ENCODE measurements at regions not wholly inside any gene's neighbourhood (a gene's known extent, or its start where the extent isn't known, plus 50 kb on each side); places are given as distances from the start of the nearest gene placed in this dataset.

GRCh38 chr14:104315625-104316024, 177.2 kb downstream of the KIF26A start:
- TF ChIP-seq CTCF (IDR thresholded peaks at IDR 0.05) (no peak), ETV6 (CRISPR knock-in tag; IDR thresholded peaks at IDR 0.05) (no peak), NFYB (CRISPR knock-in tag; conservative IDR thresholded peaks at IDR 0.05; ENCODE audit: low read depth) (no peak), ZNF263 (CRISPR knock-in tag; IDR thresholded peaks at IDR 0.05; ENCODE audit: low read depth) (no peak), SP1 (CRISPR knock-in tag; conservative IDR thresholded peaks at IDR 0.05) (no peak), TP53 (CRISPR knock-in tag; IDR thresholded peaks at IDR 0.05) (no peak), KAT7 (CRISPR knock-in tag; IDR thresholded peaks at IDR 0.05; ENCODE audit: borderline replicate concordance) (no peak), ZNF232 (CRISPR knock-in tag; IDR thresholded peaks at IDR 0.05) (no peak), PRRX2 (CRISPR knock-in tag; IDR thresholded peaks at IDR 0.05) (no peak)

Data from WTC11 (cell line).